H9 (cell line): ENCODE measurements at regions not wholly inside any gene's neighbourhood (a gene's known extent, or its start where the extent isn't known, plus 50 kb on each side); places are given as distances from the start of the nearest gene placed in this dataset.

Experiments
- DNase-seq: peaks from one replicate; pipeline ENCODE4 v3.0.0-alpha.2; 2017
- H2AFZ ChIP-seq: one replicate; pipeline ENCODE4 v1.6.1; 2013; ENCODE audit warnings: mild to moderate bottlenecking, low read length, control low read depth, moderate library complexity
- H2AK5ac ChIP-seq: 2 replicates; pipeline ENCODE4 v1.6.1; 2013; ENCODE audit warnings: low read length, control low read depth, mixed read lengths; ENCODE audit not compliant: insufficient read length
- H2BK120ac ChIP-seq: one replicate; pipeline ENCODE4 v1.6.1; 2013; ENCODE audit warnings: low read depth, mild to moderate bottlenecking, low read length, control low read depth, inconsistent platforms; ENCODE audit not compliant: poor library complexity, severe bottlenecking
- H2BK12ac ChIP-seq: 2 replicates; pipeline ENCODE4 v1.6.1; 2013; ENCODE audit warnings: low read length, control low read depth, mixed read lengths, low read depth; ENCODE audit not compliant: insufficient read length
- H2BK15ac ChIP-seq: 2 replicates; pipeline ENCODE4 v1.6.1; 2013; ENCODE audit warnings: low read depth, low read length, control low read depth
- H2BK20ac ChIP-seq: one replicate; pipeline ENCODE4 v1.6.1; 2013; ENCODE audit warnings: low read depth, mild to moderate bottlenecking, low read length, control low read depth, inconsistent platforms; ENCODE audit not compliant: poor library complexity, severe bottlenecking
- H2BK5ac ChIP-seq: 2 replicates; pipeline ENCODE4 v1.6.1; 2013; ENCODE audit warnings: low read length, control low read depth, mixed read lengths; ENCODE audit not compliant: insufficient read length
- H3K14ac ChIP-seq: 2 replicates; pipeline ENCODE4 v1.6.1; 2013; ENCODE audit warnings: low read length, control low read depth; ENCODE audit not compliant: insufficient read depth
- H3K18ac ChIP-seq: 2 replicates; pipeline ENCODE4 v1.6.1; 2013; ENCODE audit warnings: low read depth, mild to moderate bottlenecking, mixed read lengths, low read length, control low read depth; ENCODE audit not compliant: insufficient read length
- H3K23ac ChIP-seq: 2 replicates; pipeline ENCODE4 v1.6.1; 2013; ENCODE audit warnings: low read length, control low read depth, mixed read lengths, low read depth; ENCODE audit not compliant: insufficient read length
- H3K23me2 ChIP-seq: 2 replicates; pipeline ENCODE4 v1.6.1; 2013; ENCODE audit warnings: low read depth, mild to moderate bottlenecking, mixed read lengths, low read length, control low read depth; ENCODE audit not compliant: insufficient read length, poor library complexity, severe bottlenecking
- H3K27ac ChIP-seq: 2 replicates; pipeline ENCODE4 v1.5.1; 2013; ENCODE audit warnings: low read length, control low read depth, mixed read lengths, low read depth; ENCODE audit not compliant: insufficient read length
- H3K27me3 ChIP-seq: 2 replicates; pipeline ENCODE4 v1.6.1; 2013; ENCODE audit warnings: low read length, control low read depth, inconsistent platforms; ENCODE audit not compliant: insufficient read depth
- H3K4ac ChIP-seq: 2 replicates; pipeline ENCODE4 v1.6.1; 2013; ENCODE audit warnings: low read depth, mild to moderate bottlenecking, control low read depth, inconsistent platforms, low read length, moderate library complexity
- H3K4me1 ChIP-seq: 2 replicates; pipeline ENCODE4 v1.6.1; 2013; ENCODE audit warnings: low read length, control low read depth, inconsistent platforms; ENCODE audit not compliant: insufficient read depth
- H3K4me2 ChIP-seq: 2 replicates; pipeline ENCODE4 v1.6.1; 2013; ENCODE audit warnings: low read length, control low read depth, mixed read lengths; ENCODE audit not compliant: insufficient read length, insufficient read depth
- H3K56ac ChIP-seq: 2 replicates; pipeline ENCODE4 v1.6.1; 2013; ENCODE audit warnings: low read depth, mild to moderate bottlenecking, mixed read lengths, low read length, control low read depth; ENCODE audit not compliant: insufficient read length
- H3K79me1 ChIP-seq: 2 replicates; pipeline ENCODE4 v1.6.1; 2013; ENCODE audit warnings: low read depth, mild to moderate bottlenecking, moderate library complexity, low read length, control low read depth, inconsistent platforms; ENCODE audit not compliant: insufficient read depth, poor library complexity, severe bottlenecking
- H3K79me2 ChIP-seq: 2 replicates; pipeline ENCODE4 v1.6.1; 2013; ENCODE audit warnings: low read length, control low read depth, inconsistent platforms; ENCODE audit not compliant: insufficient read depth
- H3K9ac ChIP-seq: 2 replicates; pipeline ENCODE4 v1.6.1; 2013; ENCODE audit warnings: low read length, control low read depth, mixed read lengths; ENCODE audit not compliant: insufficient read length; ENCODE audit errors: extremely low read depth
- H3K9me3 ChIP-seq: one replicate; pipeline ENCODE4 v1.6.1; 2013; ENCODE audit warnings: low read depth, low read length, inconsistent platforms; ENCODE audit not compliant: control insufficient read depth
- H3T11ph ChIP-seq: one replicate; pipeline ENCODE4 v1.6.1; 2013; ENCODE audit warnings: mild to moderate bottlenecking, low read length, control low read depth, inconsistent platforms
- H4K20me1 ChIP-seq: one replicate; pipeline ENCODE4 v1.6.1; 2013; ENCODE audit not compliant: control insufficient read depth, insufficient read length, insufficient read depth
- H4K5ac ChIP-seq: 2 replicates; pipeline ENCODE4 v1.6.1; 2013; ENCODE audit warnings: low read depth, mild to moderate bottlenecking, mixed read lengths, low read length, control low read depth; ENCODE audit not compliant: insufficient read length
- H4K8ac ChIP-seq: replicated peaks from 2 replicates; pipeline ENCODE4 v1.6.1; 2013; ENCODE audit warnings: low read length, control low read depth, mixed read lengths, low read depth; ENCODE audit not compliant: insufficient read length
- H4K91ac ChIP-seq: 2 replicates; pipeline ENCODE4 v1.6.1; 2013; ENCODE audit warnings: low read depth, mild to moderate bottlenecking, moderate library complexity, mixed read lengths, low read length, control low read depth; ENCODE audit not compliant: insufficient read length
- H3K27ac Mint-ChIP-seq, 3 experiments: 2 replicates in 2 of 3; 3 replicates in 1 of 3; pipeline ENCODE4 v1.8.0; 2020 to 2021; ENCODE audit warnings: mixed read lengths in 3 of 3, mild to moderate bottlenecking in 1 of 3, moderate library complexity in 1 of 3
- H3K27me3 Mint-ChIP-seq: 2 replicates; pipeline ENCODE4 v1.8.0; 2021; ENCODE audit warnings: low read depth, mild to moderate bottlenecking, moderate library complexity, mixed read lengths
- H3K36me3 Mint-ChIP-seq, 3 experiments: 2 replicates in 2 of 3; 3 replicates in 1 of 3; pipeline ENCODE4 v1.8.0; 2020 to 2021; ENCODE audit warnings: low read depth in 3 of 3, mixed read lengths in 3 of 3; ENCODE audit not compliant: insufficient read depth in 1 of 3
- H3K4me1 Mint-ChIP-seq, 2 experiments: 2 replicates each; pipeline ENCODE4 v1.8.0; 2020; ENCODE audit warnings: mixed read lengths in 2 of 2
- H3K4me3 Mint-ChIP-seq, 2 experiments: 2 replicates in 1 of 2; 3 replicates in 1 of 2; pipeline ENCODE4 v1.8.0; 2020 to 2021; ENCODE audit warnings: mild to moderate bottlenecking in 2 of 2, mixed read lengths in 2 of 2, moderate library complexity in 1 of 2
- H3K9me3 Mint-ChIP-seq, 2 experiments: 2 replicates in 1 of 2; 3 replicates in 1 of 2; pipeline ENCODE4 v1.8.0; 2020; ENCODE audit warnings: mild to moderate bottlenecking in 2 of 2, mixed read lengths in 2 of 2, moderate library complexity in 1 of 2
- CTCF ChIP-seq: fragments of 200-600 bp; sonication (generic); conservative IDR thresholded peaks from 3 replicates; pipeline ENCODE4 v1.8.0; 2021; ENCODE audit warnings: antibody characterized with exemption, mild to moderate bottlenecking
- WGBS: extraction: QIAGEN DNeasy Blood & Tissue Kit; methylation state at CpG from one replicate; pipeline ENCODE4 v1.1.7; 2013; ENCODE audit warnings: missing lambda C conversion rate, low lambda C conversion rate, mixed read lengths; ENCODE audit not compliant: insufficient read length; ENCODE audit errors: extremely low coverage; 5-methylcytosine and 5-hydroxymethylcytosine counted together

GRCh38 chr11:39674761-39675160 is 1784.7 kb downstream of the LRRC4C start:
- Mint-ChIP-seq H3K4me1 (0 out of 4 replicates have a peak, but pooled peaks cover 0 to 3% of the 10 kb centered on the region in 2 experiments), H3K27ac (no peak overlapping the region), H3K4me3 (no peak overlapping the region), H3K27me3 (no peaks in the 10 kb centered on the region), H3K36me3 (no peaks in the 10 kb centered on the region), H3K9me3 (peaks cover 0 to 4% of the 10 kb centered on the region in 2 experiments; a peak in 2 of 5 replicates)
- H3K18ac ChIP-seq, result no peak overlapping the region
- no peaks in the 10 kb centered on the region for H3K79me1 ChIP-seq
- H2AFZ ChIP-seq, result no peak overlapping the region
- no peak overlapping the region for H4K5ac ChIP-seq
- H3K23ac ChIP-seq, result no peak overlapping the region
- peaks cover 2% of the 10 kb centered on the region for H3K9me3 ChIP-seq
- no peak overlapping the region for H2BK12ac ChIP-seq
- H4K20me1 ChIP-seq, result no peaks in the 10 kb centered on the region
- no peaks in the 10 kb centered on the region for H3K4me1 ChIP-seq
- no peaks in the 10 kb centered on the region for H3K79me2 ChIP-seq
- H3K23me2 ChIP-seq, result no peaks in the 10 kb centered on the region
- no peak overlapping the region for H3K9ac ChIP-seq
- no peak overlapping the region for H2BK15ac ChIP-seq
- TF ChIP-seq CTCF, result no peak
- H3K14ac ChIP-seq, result no peak overlapping the region
- DNase-seq, result no peak
- no peak overlapping the region for H3K4me2 ChIP-seq
- H3T11ph ChIP-seq, result no peak overlapping the region
- H2BK120ac ChIP-seq, result no peak overlapping the region
- no peak overlapping the region for H4K8ac ChIP-seq
- no peak overlapping the region for H4K91ac ChIP-seq
- no peak overlapping the region for H3K4ac ChIP-seq
- H2BK20ac ChIP-seq, result no peak overlapping the region
- no peaks in the 10 kb centered on the region for H3K27me3 ChIP-seq
- H2AK5ac ChIP-seq, result no peak overlapping the region
- no peak overlapping the region for H3K27ac ChIP-seq
- no peak overlapping the region for H3K56ac ChIP-seq
- WGBS, result no CpG with 5 or more reads among the region's 2 CpGs
- no peak overlapping the region for H2BK5ac ChIP-seq
